ENCODE measurements at regions not wholly inside any gene's neighbourhood (a gene's known extent, or its start where the extent isn't known, plus 50 kb on each side); places are given as distances from the start of the nearest gene placed in this dataset.

DNA sequence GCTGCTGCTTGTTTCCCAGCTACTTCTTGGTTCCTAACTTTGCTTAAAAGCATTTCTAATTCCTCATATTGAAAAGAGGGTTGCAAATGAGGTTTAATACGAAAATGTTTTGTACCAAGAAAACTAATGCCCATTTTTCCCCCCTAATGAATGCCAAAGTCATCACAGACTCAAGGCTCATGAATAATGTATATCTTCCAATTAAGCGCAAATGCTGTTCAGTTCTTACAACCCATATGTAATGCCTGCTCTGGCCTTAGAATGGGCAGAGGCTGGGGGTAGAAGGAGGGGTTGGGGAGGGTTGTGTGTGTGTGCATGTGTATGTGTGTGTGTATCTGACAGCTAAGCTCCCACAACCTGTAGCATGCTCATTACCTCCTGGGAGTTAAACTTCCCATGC lies 901.7 kb downstream of the KCNMA1 start:
- Histone ChIP-seq H3K9me3 (replicated peaks; ENCODE audit: control insufficient read depth, low read depth, low read length) (peaks cover 2% of the 10 kb centered on the region), H3K27ac (ENCODE audit: low read length) (no peak overlapping the region), H3K4me1 (ENCODE audit: control insufficient read depth, insufficient read depth, low read length) (no peaks in the 10 kb centered on the region), H3K36me3 (ENCODE audit: control insufficient read depth, insufficient read depth, low read length) (no peaks in the 10 kb centered on the region), H3K4me3 (ENCODE audit: low read length) (no peak overlapping the region), H3K27me3 (ENCODE audit: control insufficient read depth, insufficient read depth, low read length) (peaks cover 2% of the 10 kb centered on the region)
- no peak for DNase-seq
- WGBS (ENCODE audit: insufficient coverage): no CpG with 5 or more reads among the region's 2 CpGs

DNA sequence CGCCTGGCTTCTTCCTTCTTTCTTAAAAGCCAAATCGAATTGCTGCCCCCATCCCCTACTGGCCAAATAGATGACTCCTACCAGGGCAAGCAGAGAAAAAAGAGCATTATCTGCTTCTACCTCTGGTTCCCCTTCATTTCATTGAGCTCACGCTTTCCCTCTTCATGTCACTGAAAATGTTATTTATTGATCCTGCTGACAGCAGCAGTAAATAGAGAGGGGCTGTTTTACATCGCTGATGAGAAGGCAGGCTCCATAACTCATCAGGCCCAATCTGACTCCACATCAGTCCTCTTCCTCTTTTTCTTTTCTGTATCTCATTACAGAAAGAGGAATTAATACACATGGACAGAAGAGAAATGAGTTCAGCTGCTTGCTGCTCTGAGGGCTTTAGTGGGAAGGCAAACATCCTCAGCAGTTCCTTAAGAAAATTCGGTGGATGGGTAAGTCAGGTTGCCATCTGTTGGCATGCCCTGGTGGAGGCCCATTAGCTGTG lies 904.1 kb downstream of the KCNMA1 start:
- peaks cover 8% of the 10 kb centered on the region for H3K4me1 ChIP-seq (ENCODE audit: control insufficient read depth, insufficient read depth, low read length)
- WGBS (ENCODE audit: insufficient coverage): 88% methylated on average over 2 of the region's 5 CpGs

GRCh38 chr10:76732306-76732705 lies 905.3 kb downstream of the KCNMA1 start:
- H3K9me3 ChIP-seq (replicated peaks; ENCODE audit: control insufficient read depth, low read depth, low read length): peaks cover 2% of the 10 kb centered on the region
- no peak overlapping the region for H3K4me3 ChIP-seq (ENCODE audit: low read length)
- no peak overlapping the region for H3K27ac ChIP-seq (ENCODE audit: low read length)
- H3K4me1 ChIP-seq (ENCODE audit: control insufficient read depth, insufficient read depth, low read length): peaks cover 8% of the 10 kb centered on the region
- no peak for DNase-seq
- H3K36me3 ChIP-seq (ENCODE audit: control insufficient read depth, insufficient read depth, low read length): no peaks in the 10 kb centered on the region
- H3K27me3 ChIP-seq (ENCODE audit: control insufficient read depth, insufficient read depth, low read length): peaks cover 2% of the 10 kb centered on the region
- WGBS (ENCODE audit: insufficient coverage): no CpG with 5 or more reads among the region's 3 CpGs

More for the DNA sequence above, 904.1 kb downstream of the KCNMA1 start:
- no peak for DNase-seq
- Histone ChIP-seq H3K4me3 (ENCODE audit: low read length) (no peak overlapping the region), H3K27me3 (ENCODE audit: control insufficient read depth, insufficient read depth, low read length) (peaks cover 2% of the 10 kb centered on the region), H3K36me3 (ENCODE audit: control insufficient read depth, insufficient read depth, low read length) (no peaks in the 10 kb centered on the region), H3K9me3 (replicated peaks; ENCODE audit: control insufficient read depth, low read depth, low read length) (peaks cover 2% of the 10 kb centered on the region), H3K27ac (ENCODE audit: low read length) (no peak overlapping the region)

- Histone ChIP-seq H3K4me1 (ENCODE audit: control insufficient read depth, insufficient read depth, low read length) (peaks cover 8% of the 10 kb centered on the region), H3K27me3 (ENCODE audit: control insufficient read depth, insufficient read depth, low read length) (no peaks in the 10 kb centered on the region), H3K9me3 (replicated peaks; ENCODE audit: control insufficient read depth, low read depth, low read length) (peaks cover 2% of the 10 kb centered on the region), H3K36me3 (ENCODE audit: control insufficient read depth, insufficient read depth, low read length) (no peaks in the 10 kb centered on the region), H3K4me3 (ENCODE audit: low read length) (no peak overlapping the region), H3K27ac (ENCODE audit: low read length) (peak overlapping the region; percentile 13)
- peak; percentile 88 for DNase-seq
- WGBS (ENCODE audit: insufficient coverage): no CpG with 5 or more reads among the region's 1 CpG
Observed at GRCh38 chr10:76729841-76730487, 907.6 kb downstream of the KCNMA1 start.

DNA sequence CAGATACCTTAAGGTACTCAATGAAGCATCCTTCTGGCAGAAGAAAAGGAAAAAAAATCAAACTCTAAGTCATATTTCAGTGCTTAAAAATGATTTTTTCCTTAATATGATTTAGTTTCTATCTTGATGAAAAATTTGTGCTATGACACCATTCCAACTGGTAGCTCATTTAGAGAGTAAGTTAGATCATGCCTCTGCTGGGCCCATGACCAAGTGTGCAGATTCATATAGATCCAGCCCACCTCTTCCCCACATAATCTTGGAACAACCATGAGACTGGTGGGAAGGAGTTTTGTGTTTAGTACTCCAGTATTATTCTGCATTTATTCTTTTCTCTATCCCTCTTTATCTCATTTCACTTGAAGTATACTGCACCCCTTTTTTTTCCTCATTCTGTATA lies 908.3 kb downstream of the KCNMA1 start:
- Histone ChIP-seq H3K4me3 (ENCODE audit: low read length) (no peak overlapping the region), H3K27ac (ENCODE audit: low read length) (no peak overlapping the region), H3K4me1 (ENCODE audit: control insufficient read depth, insufficient read depth, low read length) (peaks cover 8% of the 10 kb centered on the region), H3K27me3 (ENCODE audit: control insufficient read depth, insufficient read depth, low read length) (no peaks in the 10 kb centered on the region), H3K36me3 (ENCODE audit: control insufficient read depth, insufficient read depth, low read length) (no peaks in the 10 kb centered on the region), H3K9me3 (replicated peaks; ENCODE audit: control insufficient read depth, low read depth, low read length) (peaks cover 2% of the 10 kb centered on the region)
- DNase-seq: peak; percentile 60

DNA sequence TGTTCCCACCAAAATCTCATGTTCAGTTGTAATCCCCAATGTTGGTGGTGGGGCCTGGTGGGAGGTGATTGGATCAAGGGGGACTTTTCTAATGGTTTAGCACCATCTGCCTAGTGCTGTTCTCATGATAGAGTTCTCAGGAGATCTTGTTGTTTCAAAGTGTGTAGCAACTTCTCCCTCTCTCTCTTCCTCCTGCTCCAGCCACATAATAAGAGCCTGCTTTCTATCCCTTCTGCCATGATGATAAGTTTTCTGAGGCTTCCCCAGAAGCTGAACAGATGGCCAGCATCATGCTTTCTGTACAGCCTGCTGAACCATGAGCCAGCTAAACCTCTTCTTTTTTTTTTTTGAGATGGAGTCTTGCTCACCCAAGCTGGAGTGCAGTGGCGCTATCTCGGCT lies 910.6 kb downstream of the KCNMA1 start:
- H3K36me3 ChIP-seq (ENCODE audit: control insufficient read depth, insufficient read depth, low read length): no peaks in the 10 kb centered on the region
- WGBS (ENCODE audit: insufficient coverage): 83% methylated on average over 2 of the region's 2 CpGs
- H3K27ac ChIP-seq (ENCODE audit: low read length): no peak overlapping the region
- H3K4me3 ChIP-seq (ENCODE audit: low read length): no peak overlapping the region
- H3K27me3 ChIP-seq (ENCODE audit: control insufficient read depth, insufficient read depth, low read length): peaks cover 3% of the 10 kb centered on the region
- peaks cover 8% of the 10 kb centered on the region for H3K4me1 ChIP-seq (ENCODE audit: control insufficient read depth, insufficient read depth, low read length)
- H3K9me3 ChIP-seq (replicated peaks; ENCODE audit: control insufficient read depth, low read depth, low read length): peaks cover 2% of the 10 kb centered on the region
- DNase-seq: no peak

- WGBS (ENCODE audit: insufficient coverage): 89% methylated on average over 4 of the region's 9 CpGs
- peaks cover 3% of the 10 kb centered on the region for H3K27me3 ChIP-seq (ENCODE audit: control insufficient read depth, insufficient read depth, low read length)
Observed at GRCh38 chr10:76723844-76724243, 913.8 kb downstream of the KCNMA1 start.

GRCh38 chr10:76721891-76722505 lies 915.6 kb downstream of the KCNMA1 start:
- H3K4me3 ChIP-seq (ENCODE audit: low read length): no peak overlapping the region
- 100% methylated on average over 1 of the region's 1 CpG for WGBS (ENCODE audit: insufficient coverage)

More at GRCh38 chr10:76723844-76724243, 913.8 kb downstream of the KCNMA1 start:
- Histone ChIP-seq H3K27ac (ENCODE audit: low read length) (no peak overlapping the region), H3K4me3 (ENCODE audit: low read length) (no peak overlapping the region), H3K4me1 (ENCODE audit: control insufficient read depth, insufficient read depth, low read length) (no peaks in the 10 kb centered on the region), H3K36me3 (ENCODE audit: control insufficient read depth, insufficient read depth, low read length) (no peaks in the 10 kb centered on the region), H3K9me3 (replicated peaks; ENCODE audit: control insufficient read depth, low read depth, low read length) (no peaks in the 10 kb centered on the region)
- DNase-seq: no peak

DNA sequence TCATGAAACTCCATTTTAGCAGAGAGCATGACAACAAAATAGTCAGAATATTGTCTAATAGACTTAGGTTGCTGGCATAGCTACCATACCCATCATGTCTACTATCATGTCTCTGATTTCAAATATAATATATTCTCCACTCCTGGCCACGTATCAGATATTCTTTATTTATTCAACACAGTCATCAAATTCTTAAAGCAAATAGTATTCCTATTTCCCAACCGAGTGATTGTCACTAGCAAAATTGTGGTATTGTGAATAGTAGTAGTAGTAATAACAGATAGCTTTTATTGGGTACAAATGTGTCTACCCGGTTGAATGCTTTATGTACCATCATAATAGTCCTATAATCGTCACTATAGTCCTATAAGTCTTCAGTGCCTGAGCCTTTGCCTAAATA lies 918.6 kb downstream of the KCNMA1 start:
- peaks cover 3% of the 10 kb centered on the region for H3K27me3 ChIP-seq (ENCODE audit: control insufficient read depth, insufficient read depth, low read length)
- no peaks in the 10 kb centered on the region for H3K4me1 ChIP-seq (ENCODE audit: control insufficient read depth, insufficient read depth, low read length)
- no peaks in the 10 kb centered on the region for H3K36me3 ChIP-seq (ENCODE audit: control insufficient read depth, insufficient read depth, low read length)
- H3K9me3 ChIP-seq (replicated peaks; ENCODE audit: control insufficient read depth, low read depth, low read length): no peaks in the 10 kb centered on the region
- no peak overlapping the region for H3K27ac ChIP-seq (ENCODE audit: low read length)
- H3K4me3 ChIP-seq (ENCODE audit: low read length): no peak overlapping the region
- no CpG with 5 or more reads among the region's 4 CpGs for WGBS (ENCODE audit: insufficient coverage)
- no peak for DNase-seq

More at GRCh38 chr10:76721891-76722505, 915.6 kb downstream of the KCNMA1 start:
- Histone ChIP-seq H3K36me3 (ENCODE audit: control insufficient read depth, insufficient read depth, low read length) (no peaks in the 10 kb centered on the region), H3K27me3 (ENCODE audit: control insufficient read depth, insufficient read depth, low read length) (peaks cover 3% of the 10 kb centered on the region), H3K4me1 (ENCODE audit: control insufficient read depth, insufficient read depth, low read length) (no peaks in the 10 kb centered on the region), H3K27ac (ENCODE audit: low read length) (no peak overlapping the region), H3K9me3 (replicated peaks; ENCODE audit: control insufficient read depth, low read depth, low read length) (no peaks in the 10 kb centered on the region)
- DNase-seq: no peak

- no peaks in the 10 kb centered on the region for H3K4me1 ChIP-seq (ENCODE audit: control insufficient read depth, insufficient read depth, low read length)
- no peak for DNase-seq
- WGBS (ENCODE audit: insufficient coverage): no CpG with 5 or more reads among the region's 1 CpG
- H3K27ac ChIP-seq (ENCODE audit: low read length): no peak overlapping the region
- no peaks in the 10 kb centered on the region for H3K9me3 ChIP-seq (replicated peaks; ENCODE audit: control insufficient read depth, low read depth, low read length)
- H3K4me3 ChIP-seq (ENCODE audit: low read length): no peak overlapping the region
- H3K27me3 ChIP-seq (ENCODE audit: control insufficient read depth, insufficient read depth, low read length): no peaks in the 10 kb centered on the region
- no peaks in the 10 kb centered on the region for H3K36me3 ChIP-seq (ENCODE audit: control insufficient read depth, insufficient read depth, low read length)
Observed at GRCh38 chr10:76717141-76717540, 920.5 kb downstream of the KCNMA1 start.
